SK-N-SH (cell line): ENCODE measurements at regions not wholly inside any gene's neighbourhood (a gene's known extent, or its start where the extent isn't known, plus 50 kb on each side); places are given as distances from the start of the nearest gene placed in this dataset.

Experiments
- CTCF ChIP-seq: fragments of 200-600 bp; sonication (generic); IDR thresholded peaks from 2 replicates; pipeline ENCODE4 v1.6.1; 2017; ENCODE audit warnings: antibody characterized with exemption, mild to moderate bottlenecking, moderate library complexity
- FOXM1 ChIP-seq: IDR thresholded peaks from 2 replicates; pipeline ENCODE4 v1.4.0; 2012; ENCODE audit warnings: low read depth, mild to moderate bottlenecking
- GABPA ChIP-seq: IDR thresholded peaks from 2 replicates; pipeline ENCODE4 v1.4.0; 2012; ENCODE audit warnings: low read depth, mild to moderate bottlenecking
- NFIC ChIP-seq: IDR thresholded peaks from 2 replicates; pipeline ENCODE4 v1.4.0; 2012; ENCODE audit warnings: borderline replicate concordance
- SMC3 ChIP-seq: IDR thresholded peaks from 2 replicates; pipeline ENCODE4 v1.6.1; 2012; ENCODE audit warnings: low read depth, low read length, improper control_type of control experiment
- TAF1 ChIP-seq: IDR thresholded peaks from 2 replicates; pipeline ENCODE4 v1.6.1; 2012; ENCODE audit warnings: low read depth, mild to moderate bottlenecking, low read length, moderate library complexity, borderline replicate concordance
- YY1 ChIP-seq: IDR thresholded peaks from 2 replicates; pipeline ENCODE4 v1.4.0; 2012; ENCODE audit warnings: low read depth, mild to moderate bottlenecking
- TF ChIP-seq, protein P1 (sequence below): IDR thresholded peaks from 2 replicates; pipeline ENCODE4 v1.6.1; 2012; ENCODE audit warnings: mild to moderate bottlenecking, low read depth, low read length, moderate library complexity

- TF ChIP-seq CTCF: no peak
- TF ChIP-seq TAF1: no peak
- TF ChIP-seq NFIC: no peak
- TF ChIP-seq GABPA: no peak
- TF ChIP-seq SMC3: no peak
- TF ChIP-seq YY1: no peak
- TF ChIP-seq, protein P1, sequence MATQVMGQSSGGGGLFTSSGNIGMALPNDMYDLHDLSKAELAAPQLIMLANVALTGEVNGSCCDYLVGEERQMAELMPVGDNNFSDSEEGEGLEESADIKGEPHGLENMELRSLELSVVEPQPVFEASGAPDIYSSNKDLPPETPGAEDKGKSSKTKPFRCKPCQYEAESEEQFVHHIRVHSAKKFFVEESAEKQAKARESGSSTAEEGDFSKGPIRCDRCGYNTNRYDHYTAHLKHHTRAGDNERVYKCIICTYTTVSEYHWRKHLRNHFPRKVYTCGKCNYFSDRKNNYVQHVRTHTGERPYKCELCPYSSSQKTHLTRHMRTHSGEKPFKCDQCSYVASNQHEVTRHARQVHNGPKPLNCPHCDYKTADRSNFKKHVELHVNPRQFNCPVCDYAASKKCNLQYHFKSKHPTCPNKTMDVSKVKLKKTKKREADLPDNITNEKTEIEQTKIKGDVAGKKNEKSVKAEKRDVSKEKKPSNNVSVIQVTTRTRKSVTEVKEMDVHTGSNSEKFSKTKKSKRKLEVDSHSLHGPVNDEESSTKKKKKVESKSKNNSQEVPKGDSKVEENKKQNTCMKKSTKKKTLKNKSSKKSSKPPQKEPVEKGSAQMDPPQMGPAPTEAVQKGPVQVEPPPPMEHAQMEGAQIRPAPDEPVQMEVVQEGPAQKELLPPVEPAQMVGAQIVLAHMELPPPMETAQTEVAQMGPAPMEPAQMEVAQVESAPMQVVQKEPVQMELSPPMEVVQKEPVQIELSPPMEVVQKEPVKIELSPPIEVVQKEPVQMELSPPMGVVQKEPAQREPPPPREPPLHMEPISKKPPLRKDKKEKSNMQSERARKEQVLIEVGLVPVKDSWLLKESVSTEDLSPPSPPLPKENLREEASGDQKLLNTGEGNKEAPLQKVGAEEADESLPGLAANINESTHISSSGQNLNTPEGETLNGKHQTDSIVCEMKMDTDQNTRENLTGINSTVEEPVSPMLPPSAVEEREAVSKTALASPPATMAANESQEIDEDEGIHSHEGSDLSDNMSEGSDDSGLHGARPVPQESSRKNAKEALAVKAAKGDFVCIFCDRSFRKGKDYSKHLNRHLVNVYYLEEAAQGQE: no peak
- TF ChIP-seq FOXM1: no peak
Observed at GRCh38 chr12:74426091-74426490, 111.5 kb upstream of the ATXN7L3B start.
